Activated effector memory CD4-positive, alpha-beta T cell treated with anti-CD3 and anti-CD28 coated beads, Interleukin-2, amount 50 U/mL, for 16 hours (primary cell): ENCODE measurements at regions not wholly inside any gene's neighbourhood (a gene's known extent, or its start where the extent isn't known, plus 50 kb on each side); places are given as distances from the start of the nearest gene placed in this dataset.
"Not testable (repeated sequence)": the region's sequence is repeated elsewhere in the genome, so short reads cannot be mapped to it uniquely, and the experiment has no call there.

Source experiments
- DNase-seq: peaks from one replicate; pipeline ENCODE4 v3.0.0-alpha.2; 2020

DNA sequence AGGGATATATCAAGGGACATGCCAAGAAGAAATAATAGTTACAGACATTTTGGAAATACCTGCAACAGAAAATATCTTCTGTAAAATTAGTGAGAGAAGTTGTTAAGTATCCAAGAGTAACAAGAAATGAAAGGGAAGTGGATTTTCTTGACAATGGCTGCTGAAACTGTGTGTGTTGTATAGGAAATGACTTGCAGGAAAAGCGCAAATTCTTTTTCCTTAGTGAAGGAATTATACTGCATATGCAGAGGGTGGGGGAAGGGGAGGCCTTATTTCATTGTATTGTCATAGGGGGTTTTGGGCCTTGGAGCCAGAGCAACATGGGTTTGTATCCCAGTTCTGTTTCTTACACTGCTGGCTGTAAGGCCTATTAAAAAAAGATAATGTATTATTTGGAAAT lies 84.4 kb upstream of the DDHD1 start:
- no peak for DNase-seq

DNA sequence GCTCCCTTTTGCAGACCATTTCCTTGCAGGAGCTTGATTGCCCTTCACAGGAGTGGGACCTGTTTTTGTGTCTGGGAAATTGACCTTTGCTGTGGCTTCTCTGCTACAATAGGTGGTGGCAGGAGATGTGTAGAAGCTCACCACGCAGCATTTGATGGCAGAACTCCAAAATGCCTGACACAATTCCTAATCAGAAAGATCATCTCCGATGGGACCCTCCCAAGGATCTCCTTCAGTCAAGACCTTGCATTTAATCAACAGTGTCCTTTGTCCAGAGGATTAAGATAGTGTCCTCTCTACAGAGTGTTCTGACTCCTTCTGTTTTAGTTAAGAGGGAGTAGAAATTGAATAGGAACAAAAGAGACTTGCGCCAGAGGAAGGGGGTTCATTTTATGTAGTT lies 83.6 kb upstream of the DDHD1 start:
- no peak for DNase-seq

DNA sequence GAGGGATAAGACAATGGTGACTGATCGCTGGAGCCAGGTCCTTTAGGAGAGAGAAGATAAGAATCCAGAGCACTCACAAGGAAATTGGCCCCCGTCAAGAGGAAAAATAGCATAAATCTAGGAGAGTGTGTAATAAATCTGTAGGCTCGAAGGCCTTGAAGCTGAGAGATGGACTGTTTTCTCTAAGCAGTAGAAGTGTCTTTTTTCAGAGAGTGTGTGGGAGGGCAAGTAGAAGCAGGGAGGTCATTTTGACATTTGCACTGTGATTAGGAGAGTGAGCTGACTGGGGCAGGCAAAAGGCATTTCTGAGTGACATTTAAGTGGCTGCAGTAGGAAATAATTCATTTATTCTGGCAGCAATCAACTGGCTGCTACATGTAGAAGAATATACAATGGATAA lies 78.0 kb upstream of the DDHD1 start:
- no peak for DNase-seq

DNA sequence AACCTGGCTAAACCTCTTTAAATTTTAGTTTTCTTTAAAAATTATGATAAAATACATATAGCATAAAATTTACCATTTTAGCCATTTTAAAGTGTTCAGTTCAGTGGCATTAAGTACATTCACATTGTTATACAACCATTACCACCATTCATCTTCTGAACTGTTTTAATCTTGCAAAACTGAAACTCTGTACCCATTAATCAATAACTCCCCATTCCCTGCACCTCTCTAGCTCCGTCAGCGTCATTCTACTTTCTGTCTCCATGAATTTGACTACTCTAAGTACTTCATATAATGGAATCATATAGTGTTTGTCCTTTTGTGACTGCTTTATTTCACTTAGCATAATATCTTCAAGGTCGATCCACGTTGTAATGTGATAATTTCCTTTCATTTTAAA lies 75.8 kb upstream of the DDHD1 start:
- DNase-seq = no peak

DNA sequence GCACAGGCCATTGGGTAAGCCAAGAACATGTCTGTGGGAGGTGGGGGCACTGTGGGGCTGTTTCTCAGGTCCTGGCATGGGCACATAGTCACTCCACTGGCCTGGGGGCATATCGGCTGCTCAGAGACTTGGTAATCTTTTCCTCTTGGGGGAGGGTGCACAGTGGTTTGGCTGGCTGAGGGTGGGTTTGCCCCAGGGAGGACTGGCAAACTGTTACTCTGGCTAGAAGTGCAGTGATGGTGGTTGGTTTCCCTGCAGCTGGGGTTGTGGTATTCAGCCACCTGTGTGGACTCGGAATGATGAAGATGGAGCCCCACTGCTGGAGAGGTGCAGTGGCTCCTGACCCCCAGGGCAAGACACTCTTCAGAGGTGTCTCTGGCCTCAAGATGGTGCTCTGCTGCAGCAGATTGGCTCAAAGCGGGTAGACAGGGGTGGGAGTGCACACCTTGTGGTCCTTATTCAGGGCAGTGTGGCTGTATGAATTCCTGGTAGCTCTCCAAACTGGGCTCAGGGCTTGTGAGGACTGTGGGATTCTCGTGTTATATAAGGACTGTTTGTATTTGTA lies 74.1 kb upstream of the DDHD1 start:
- no peak for DNase-seq

DNA sequence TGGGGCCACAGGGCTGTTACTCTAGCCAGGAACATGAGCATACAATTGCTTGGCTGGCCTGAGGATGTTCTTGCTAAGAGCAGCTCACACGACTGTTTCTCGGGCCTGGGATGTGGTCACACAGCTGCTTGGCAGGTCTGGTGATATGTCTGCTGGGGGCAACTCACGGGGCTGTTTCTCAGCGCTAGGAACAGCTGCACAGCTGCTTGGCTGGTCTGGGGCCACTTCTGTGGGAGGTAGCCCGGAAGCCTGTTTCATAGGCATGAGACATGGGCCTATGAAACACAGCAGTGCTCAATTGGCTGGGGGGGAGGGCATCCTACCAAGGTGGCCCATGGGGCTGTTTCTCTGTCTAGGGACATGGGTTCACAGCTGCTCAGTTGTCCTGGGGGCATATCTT lies 73.4 kb upstream of the DDHD1 start:
- DNase-seq = no peak

DNA sequence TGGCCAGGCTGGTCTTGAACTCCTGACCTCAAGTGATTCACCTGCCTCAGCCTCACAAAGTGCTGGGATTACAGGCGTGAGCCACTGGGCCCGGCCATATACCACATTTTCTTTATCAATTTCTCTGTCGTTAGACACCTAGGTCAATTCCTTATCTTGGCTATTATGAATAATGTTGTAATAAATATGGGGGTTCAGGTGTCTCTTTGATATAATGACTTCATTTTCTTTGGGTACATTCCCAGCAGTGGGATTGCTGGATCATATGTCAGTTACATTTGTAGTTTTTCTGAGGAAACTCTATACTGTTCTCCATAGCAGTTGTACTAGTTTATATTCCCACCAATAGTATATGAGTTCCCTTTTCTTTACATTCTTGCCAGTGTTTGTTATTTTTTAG lies 67.8 kb upstream of the DDHD1 start:
- no peak for DNase-seq

DNA sequence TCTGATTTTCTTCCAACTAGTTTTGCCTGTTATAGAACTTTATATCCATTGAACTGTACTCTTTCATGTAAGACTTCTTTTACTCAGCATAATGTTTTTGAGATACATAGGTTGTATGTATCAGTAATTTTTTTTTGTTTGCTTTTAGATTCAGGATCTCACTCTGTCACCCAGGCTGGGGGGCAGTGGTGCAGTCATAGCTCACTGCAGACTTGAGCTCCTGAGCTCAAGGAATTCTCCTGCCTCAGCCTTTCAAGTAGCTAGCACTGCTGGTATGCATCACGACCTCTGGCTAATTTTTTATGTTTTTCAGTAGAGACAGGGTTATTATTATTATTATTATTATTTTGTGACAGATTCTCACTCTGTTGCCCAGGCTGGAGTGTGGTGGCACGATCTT lies 65.0 kb upstream of the DDHD1 start:
- no peak for DNase-seq

DNA sequence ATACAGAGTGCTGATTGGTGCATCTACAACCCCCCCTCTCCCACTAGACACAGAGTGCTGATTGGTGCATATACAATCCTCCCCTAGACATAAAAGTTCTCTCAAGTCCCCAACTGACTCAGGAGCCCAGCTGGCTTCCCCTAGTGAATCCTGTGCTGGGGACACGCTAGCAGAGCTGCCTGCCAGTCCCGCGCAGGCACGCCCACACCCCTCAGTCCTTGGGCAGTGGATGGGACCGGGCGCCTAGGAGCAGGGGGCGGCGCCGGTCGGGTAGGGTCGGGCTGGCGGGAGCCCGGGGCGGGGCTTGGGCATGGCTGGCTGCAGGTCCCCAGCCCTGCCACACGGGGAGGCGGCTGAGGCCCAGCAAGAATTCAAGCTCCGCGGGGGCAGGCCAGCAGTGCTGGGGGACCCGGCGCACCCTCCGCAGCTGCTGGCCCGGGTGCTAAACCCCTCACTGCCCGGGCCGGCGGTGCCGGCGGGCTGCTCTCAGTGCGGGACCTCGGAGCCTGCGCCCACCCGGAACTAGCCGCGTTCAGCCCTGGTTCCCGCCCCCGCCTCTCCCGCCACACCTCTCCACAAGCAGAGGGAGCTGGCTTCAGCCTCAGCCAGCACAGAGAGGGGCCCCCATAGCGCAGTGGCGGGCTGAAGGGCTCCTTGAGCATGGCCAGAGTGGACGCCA lies 64.3 kb upstream of the DDHD1 start:
- peak; percentile 88 for DNase-seq

DNA sequence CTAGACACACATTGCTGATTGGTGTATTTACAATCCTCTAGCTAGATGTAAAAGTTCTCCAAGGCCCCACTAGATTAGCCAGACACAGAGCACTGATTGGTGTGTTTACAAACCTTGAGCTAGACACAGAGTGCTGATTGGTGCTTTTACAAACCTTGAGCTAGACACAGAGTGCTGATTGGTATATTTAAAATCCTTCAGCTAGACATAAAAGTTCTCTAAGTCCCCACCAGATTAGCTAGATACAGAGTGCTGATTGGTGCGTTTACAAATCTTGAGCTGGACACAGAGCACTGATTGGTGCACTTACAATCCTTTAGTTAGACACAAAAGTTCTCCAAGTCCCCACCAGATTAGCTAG lies 63.8 kb upstream of the DDHD1 start:
- not testable (repeated sequence) for DNase-seq

DNA sequence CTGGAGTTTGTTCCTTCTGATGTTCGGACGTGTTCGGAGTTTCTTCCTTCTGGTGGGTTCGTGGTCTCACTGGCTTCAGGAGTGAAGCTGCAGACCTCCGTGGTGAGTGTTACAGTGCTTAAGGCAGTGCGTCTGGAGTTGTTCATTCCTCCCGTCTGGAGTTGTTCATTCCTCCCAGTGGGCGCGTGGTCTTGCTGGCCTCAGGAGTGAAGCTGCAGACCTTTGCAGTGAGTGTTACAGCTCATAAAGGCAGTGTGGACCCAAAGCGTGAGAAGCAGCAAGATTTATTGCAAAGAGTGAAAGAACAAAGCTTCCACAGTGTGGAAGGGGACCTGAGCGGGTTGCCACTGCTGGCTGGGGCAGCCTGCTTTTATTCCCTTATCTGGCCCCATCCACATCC lies 63.4 kb upstream of the DDHD1 start:
- not testable (repeated sequence) for DNase-seq

DNA sequence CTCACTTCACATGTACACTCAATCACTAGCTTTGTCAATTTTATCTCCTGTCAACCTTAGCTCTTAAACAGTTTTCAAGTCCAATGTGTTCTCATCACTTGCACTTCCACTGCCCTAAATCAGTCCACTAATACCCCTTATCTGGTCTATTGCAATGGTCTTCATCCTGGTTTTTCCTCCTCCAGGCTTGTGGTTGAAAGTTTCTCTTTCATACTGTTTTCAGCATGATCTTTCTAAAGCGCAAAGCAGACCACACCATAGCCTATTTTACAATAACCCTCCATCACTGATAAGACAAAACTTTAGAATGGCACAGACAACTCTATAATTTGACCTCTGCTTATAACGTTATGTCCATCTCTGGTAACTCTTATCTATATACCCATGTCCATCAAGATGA lies 62.0 kb upstream of the DDHD1 start:
- no peak for DNase-seq

DNA sequence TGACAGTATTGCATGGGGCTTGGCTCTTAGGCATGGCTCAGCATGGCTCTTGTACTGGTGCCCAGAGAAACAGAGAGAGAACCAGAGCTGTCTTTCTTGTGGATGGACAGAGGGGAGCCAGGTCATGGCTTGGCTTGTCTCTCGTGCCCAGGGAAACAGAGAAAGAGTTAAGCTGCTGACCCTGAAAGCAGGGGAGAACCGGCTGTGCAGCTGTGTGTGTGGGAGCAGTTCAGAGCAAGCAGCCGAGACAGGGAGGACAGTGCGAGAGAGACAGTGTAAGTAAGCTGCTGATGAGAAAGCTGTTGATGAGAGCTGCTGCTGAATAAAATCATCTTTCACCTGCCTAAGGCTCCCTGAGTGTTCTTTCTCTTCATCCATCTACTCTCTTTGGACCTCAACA lies 61.3 kb upstream of the DDHD1 start:
- DNase-seq = no peak

DNA sequence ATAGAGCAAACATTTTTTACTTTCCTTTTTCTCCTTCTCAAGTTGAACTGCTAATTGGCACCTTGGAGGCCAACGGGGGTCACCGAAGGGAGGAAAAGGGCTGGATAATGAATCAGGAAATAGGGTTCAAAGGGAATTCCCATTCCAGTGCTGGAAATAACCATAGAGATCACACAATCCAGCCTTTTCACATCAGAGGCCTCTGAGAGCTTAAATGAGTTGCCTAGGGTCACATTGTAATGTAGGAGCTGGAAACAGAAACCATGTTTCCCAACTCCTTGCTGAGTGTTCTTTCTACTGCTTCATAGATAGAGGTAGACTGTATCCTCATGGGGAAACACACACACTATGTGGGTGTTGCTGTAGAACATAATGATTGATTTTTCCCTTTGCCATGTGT lies 60.6 kb upstream of the DDHD1 start:
- no peak for DNase-seq

DNA sequence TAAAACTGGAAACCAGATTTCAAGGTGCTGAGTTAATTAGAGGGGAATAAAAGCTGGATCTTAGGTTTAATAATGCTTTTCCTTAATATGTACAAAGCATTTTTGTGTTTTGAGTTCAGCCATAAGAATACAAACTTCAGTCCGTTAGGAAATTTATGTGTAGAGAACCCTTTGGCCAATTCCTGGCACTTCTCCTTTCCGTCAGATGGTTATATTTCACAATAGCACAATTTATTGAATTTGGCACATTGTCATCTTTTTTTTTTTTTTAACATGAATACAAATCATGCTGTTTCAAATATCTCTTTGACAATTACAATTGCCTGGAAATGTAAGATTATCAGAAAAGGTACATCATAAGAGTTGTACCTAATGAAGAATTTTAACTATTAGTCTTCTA lies 56.2 kb upstream of the DDHD1 start:
- no peak for DNase-seq
